ENCODE measurements at regions not wholly inside any gene's neighbourhood (a gene's known extent, or its start where the extent isn't known, plus 50 kb on each side); places are given as distances from the start of the nearest gene placed in this dataset.

DNA sequence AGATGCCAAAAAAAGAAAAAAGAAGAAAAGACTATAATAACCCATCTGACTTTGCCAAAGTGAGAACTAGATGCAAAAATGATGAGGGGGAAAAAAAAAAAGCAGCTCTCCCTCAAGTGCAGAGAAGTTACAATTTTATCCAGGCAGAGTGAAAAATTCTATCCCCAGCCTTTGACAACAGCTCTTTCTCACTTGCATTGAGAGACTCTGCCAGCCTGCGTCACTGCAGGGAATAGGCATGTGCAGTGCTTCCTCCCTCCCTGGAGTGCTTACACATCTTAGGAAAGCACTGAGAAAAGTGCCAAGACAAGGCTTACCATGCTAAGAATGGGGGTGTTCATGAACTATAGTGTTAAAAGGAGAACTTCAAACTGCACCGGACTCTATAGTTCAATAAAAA is 418.6 kb upstream of the TYRP1 start:
- no peak for TF ChIP-seq EZH2 (IDR thresholded peaks at IDR 0.05; ENCODE audit: borderline replicate concordance)
- TF ChIP-seq EZH2phosphoT487 (IDR thresholded peaks at IDR 0.05; ENCODE audit: low read depth, severe bottlenecking, unreplicated experiment) = no peak
- TF ChIP-seq, protein P1, sequence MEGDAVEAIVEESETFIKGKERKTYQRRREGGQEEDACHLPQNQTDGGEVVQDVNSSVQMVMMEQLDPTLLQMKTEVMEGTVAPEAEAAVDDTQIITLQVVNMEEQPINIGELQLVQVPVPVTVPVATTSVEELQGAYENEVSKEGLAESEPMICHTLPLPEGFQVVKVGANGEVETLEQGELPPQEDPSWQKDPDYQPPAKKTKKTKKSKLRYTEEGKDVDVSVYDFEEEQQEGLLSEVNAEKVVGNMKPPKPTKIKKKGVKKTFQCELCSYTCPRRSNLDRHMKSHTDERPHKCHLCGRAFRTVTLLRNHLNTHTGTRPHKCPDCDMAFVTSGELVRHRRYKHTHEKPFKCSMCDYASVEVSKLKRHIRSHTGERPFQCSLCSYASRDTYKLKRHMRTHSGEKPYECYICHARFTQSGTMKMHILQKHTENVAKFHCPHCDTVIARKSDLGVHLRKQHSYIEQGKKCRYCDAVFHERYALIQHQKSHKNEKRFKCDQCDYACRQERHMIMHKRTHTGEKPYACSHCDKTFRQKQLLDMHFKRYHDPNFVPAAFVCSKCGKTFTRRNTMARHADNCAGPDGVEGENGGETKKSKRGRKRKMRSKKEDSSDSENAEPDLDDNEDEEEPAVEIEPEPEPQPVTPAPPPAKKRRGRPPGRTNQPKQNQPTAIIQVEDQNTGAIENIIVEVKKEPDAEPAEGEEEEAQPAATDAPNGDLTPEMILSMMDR (IDR thresholded peaks at IDR 0.05; ENCODE audit: poor library complexity) = no peak
- Histone ChIP-seq H3K27ac (no peak overlapping the region), H3K4me2 (no peak overlapping the region), H2AFZ (no peak overlapping the region), H3K4me1 (ENCODE audit: insufficient read depth) (no peaks in the 10 kb centered on the region), H3K9me3 (ENCODE audit: low read depth) (no peaks in the 10 kb centered on the region), H3K36me3 (replicated peaks; ENCODE audit: insufficient read depth, low read depth) (no peaks in the 10 kb centered on the region), H3K27me3 (no peaks in the 10 kb centered on the region), H3K4me3 (no peak overlapping the region), H4K20me1 (ENCODE audit: insufficient read depth, poor library complexity, severe bottlenecking) (no peaks in the 10 kb centered on the region), H3K79me2 (no peaks in the 10 kb centered on the region), H3K9me2 (replicated peaks; ENCODE audit: insufficient read depth) (no peaks in the 10 kb centered on the region)
- 43% methylated on average over 2 of the region's 2 CpGs for WGBS (ENCODE audit: low lambda C conversion rate, missing lambda C conversion rate)
- DNase-seq (ENCODE audit: low spot score) = peak; percentile 17

DNA sequence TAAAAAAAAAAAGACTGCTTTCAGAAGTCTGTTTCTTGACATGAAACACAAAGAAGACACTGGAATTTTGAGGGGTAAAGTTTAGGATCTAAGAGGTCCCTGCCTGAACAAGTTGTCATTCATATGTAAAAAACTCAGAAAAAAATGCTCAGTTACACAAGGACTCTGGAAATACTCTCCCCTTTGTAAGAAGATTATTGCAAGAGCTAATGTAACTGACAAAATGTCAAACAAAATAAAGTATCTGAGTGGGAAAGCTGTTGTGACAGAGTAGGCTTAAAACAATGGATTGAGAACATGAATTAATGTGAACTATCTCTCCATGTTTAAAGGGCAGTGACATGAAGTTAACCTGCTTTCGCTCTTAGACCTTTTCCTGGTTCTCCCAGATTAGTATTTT is 416.7 kb upstream of the TYRP1 start:
- Histone ChIP-seq H3K4me2 (no peak overlapping the region), H3K27me3 (no peaks in the 10 kb centered on the region), H3K9me2 (replicated peaks; ENCODE audit: insufficient read depth) (no peaks in the 10 kb centered on the region), H3K4me1 (ENCODE audit: insufficient read depth) (no peaks in the 10 kb centered on the region), H3K79me2 (no peaks in the 10 kb centered on the region), H3K27ac (no peak overlapping the region), H4K20me1 (ENCODE audit: insufficient read depth, poor library complexity, severe bottlenecking) (no peaks in the 10 kb centered on the region), H2AFZ (no peak overlapping the region), H3K36me3 (replicated peaks; ENCODE audit: insufficient read depth, low read depth) (no peaks in the 10 kb centered on the region), H3K9me3 (ENCODE audit: low read depth) (no peaks in the 10 kb centered on the region), H3K4me3 (no peak overlapping the region)
- 95% methylated on average over 1 of the region's 1 CpG for WGBS (ENCODE audit: low lambda C conversion rate, missing lambda C conversion rate)
- no peak for DNase-seq (ENCODE audit: low spot score)
- TF ChIP-seq, protein P1 (IDR thresholded peaks at IDR 0.05; ENCODE audit: poor library complexity) = no peak
- no peak for TF ChIP-seq EZH2phosphoT487 (IDR thresholded peaks at IDR 0.05; ENCODE audit: low read depth, severe bottlenecking, unreplicated experiment)
- TF ChIP-seq EZH2 (IDR thresholded peaks at IDR 0.05; ENCODE audit: borderline replicate concordance) = no peak

DNA sequence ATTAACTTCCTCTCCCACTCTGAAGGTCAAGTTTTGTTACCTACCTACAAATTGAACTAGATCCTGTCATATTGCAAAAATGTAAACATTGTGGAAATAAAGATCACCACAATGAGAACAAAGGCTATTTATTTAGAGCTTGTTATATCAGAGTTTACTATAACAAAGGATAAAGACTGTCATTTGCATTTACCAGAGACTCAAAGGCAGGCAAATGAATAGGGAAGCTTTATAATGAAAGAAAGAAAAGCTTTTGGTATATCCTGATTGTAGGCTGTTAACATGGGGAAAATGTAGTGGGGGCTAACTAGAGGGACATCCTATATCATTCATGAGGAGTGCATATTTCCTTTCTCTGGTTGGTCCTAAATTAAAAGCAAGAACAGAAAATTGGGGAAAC is 403.5 kb upstream of the TYRP1 start:
- Histone ChIP-seq H4K20me1 (ENCODE audit: insufficient read depth, poor library complexity, severe bottlenecking) (no peaks in the 10 kb centered on the region), H3K4me3 (no peak overlapping the region), H3K79me2 (no peaks in the 10 kb centered on the region), H3K4me1 (ENCODE audit: insufficient read depth) (no peaks in the 10 kb centered on the region), H3K4me2 (no peak overlapping the region), H3K27ac (no peak overlapping the region), H2AFZ (no peak overlapping the region), H3K36me3 (replicated peaks; ENCODE audit: insufficient read depth, low read depth) (no peaks in the 10 kb centered on the region), H3K27me3 (no peaks in the 10 kb centered on the region), H3K9me2 (replicated peaks; ENCODE audit: insufficient read depth) (no peaks in the 10 kb centered on the region), H3K9me3 (ENCODE audit: low read depth) (no peaks in the 10 kb centered on the region)
- DNase-seq (ENCODE audit: low spot score) = no peak
- TF ChIP-seq, protein P1 (IDR thresholded peaks at IDR 0.05; ENCODE audit: poor library complexity) = no peak
- TF ChIP-seq EZH2phosphoT487 (IDR thresholded peaks at IDR 0.05; ENCODE audit: low read depth, severe bottlenecking, unreplicated experiment) (no peak), EZH2 (IDR thresholded peaks at IDR 0.05; ENCODE audit: borderline replicate concordance) (no peak)

Data from hepatocyte (in vitro differentiated cells).